GM12874 (cell line): ENCODE measurements at regions not wholly inside any gene's neighbourhood (a gene's known extent, or its start where the extent isn't known, plus 50 kb on each side); places are given as distances from the start of the nearest gene placed in this dataset.

ENCODE experiments used
- TF ChIP-seq, protein P1 (sequence below): IDR thresholded peaks from 2 replicates; pipeline ENCODE4 v1.5.1; 2011; ENCODE audit warnings: low read depth, mild to moderate bottlenecking, control low read depth, low read length, moderate library complexity; ENCODE audit not compliant: insufficient read depth

DNA sequence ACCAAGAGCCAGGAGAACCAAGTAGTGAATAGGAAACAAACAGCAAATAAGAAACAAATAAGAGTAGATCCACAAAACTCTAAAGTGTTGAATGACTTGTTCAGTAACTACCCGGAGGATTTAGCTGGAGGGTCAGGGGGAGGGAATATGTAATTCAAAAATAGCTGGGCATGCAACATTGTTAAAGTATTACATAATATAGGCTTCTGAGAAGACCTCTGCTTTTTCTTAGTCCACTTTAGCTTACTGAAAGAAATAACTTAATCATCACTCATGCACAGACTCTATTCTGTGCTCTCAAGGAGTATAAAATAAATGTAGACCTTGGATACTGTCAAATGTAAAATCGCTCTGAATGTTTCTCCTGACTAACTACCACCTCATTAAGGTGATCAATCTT is 183.2 kb upstream of the POU5F2 start:
- TF ChIP-seq, protein P1, sequence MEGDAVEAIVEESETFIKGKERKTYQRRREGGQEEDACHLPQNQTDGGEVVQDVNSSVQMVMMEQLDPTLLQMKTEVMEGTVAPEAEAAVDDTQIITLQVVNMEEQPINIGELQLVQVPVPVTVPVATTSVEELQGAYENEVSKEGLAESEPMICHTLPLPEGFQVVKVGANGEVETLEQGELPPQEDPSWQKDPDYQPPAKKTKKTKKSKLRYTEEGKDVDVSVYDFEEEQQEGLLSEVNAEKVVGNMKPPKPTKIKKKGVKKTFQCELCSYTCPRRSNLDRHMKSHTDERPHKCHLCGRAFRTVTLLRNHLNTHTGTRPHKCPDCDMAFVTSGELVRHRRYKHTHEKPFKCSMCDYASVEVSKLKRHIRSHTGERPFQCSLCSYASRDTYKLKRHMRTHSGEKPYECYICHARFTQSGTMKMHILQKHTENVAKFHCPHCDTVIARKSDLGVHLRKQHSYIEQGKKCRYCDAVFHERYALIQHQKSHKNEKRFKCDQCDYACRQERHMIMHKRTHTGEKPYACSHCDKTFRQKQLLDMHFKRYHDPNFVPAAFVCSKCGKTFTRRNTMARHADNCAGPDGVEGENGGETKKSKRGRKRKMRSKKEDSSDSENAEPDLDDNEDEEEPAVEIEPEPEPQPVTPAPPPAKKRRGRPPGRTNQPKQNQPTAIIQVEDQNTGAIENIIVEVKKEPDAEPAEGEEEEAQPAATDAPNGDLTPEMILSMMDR, result no peak

DNA sequence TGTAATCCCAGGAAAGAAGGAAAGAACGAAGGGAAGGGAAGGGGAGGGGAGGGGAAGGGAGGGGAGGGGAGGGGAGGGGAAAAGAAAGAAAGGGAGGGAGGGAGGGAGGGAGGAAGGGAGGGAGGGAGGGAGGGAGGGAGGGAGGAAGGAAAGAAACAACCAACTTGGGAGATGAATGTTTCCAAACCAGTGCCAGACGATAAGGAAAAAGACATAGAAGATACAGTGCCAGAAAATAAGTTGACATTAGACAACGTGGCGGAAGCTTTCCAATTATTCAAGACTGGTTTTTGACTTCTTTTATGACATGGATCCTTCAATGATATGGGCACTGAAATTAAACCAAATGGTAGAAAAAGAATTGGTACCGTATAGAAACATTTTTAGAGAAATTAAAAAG is 181.2 kb upstream of the POU5F2 start:
- TF ChIP-seq, protein P1, result no peak

DNA sequence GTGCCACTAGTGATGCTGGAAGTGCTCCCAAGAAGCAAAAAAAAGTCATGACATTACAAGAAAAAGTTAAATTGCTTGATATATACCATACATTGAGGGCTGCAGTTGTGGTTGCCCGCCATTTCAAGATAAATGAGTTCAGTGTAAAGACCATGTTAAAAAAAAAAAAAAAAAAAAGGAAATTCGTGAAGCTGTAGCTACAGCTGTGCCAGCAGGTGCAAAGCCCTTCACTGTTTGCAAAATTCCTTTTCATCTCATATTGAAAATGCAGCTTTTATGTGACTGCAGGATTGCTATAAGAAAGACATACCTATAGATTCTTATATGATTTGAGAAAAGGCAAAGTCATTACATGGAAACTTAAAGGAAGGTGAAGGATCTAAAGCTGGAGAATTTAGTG is 179.6 kb upstream of the POU5F2 start:
- TF ChIP-seq, protein P1, result no peak

- TF ChIP-seq, protein P1, result no peak
These were observed 175.5 kb upstream of the POU5F2 start for GRCh38 chr5:93916872-93917271.

- TF ChIP-seq, protein P1, result 0 out of 2 replicates have a peak, but pooled peaks have one; percentile 30
These were observed 173.7 kb upstream of the POU5F2 start for GRCh38 chr5:93915142-93915553.

- TF ChIP-seq, protein P1, result no peak
These were observed 170.2 kb upstream of the POU5F2 start for GRCh38 chr5:93911609-93912008.

DNA sequence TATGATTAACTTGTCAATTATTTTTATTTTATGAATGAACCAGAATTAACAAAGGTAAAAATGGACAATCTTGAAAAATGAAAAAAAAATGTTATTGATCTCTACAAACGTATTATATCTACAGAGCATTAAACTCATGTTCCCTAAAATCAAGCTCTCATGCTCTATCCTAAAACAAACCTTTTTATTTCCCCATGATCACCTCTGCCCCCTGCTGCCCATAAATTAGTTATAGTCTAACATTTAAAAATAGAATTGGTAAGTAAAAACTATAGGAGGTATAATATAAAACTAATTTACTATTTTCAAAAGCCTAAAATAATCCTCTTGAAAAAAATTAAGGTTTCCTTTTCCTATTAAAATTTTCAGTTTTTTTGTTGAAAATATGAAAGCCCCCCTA is 168.0 kb upstream of the POU5F2 start:
- TF ChIP-seq, protein P1, result no peak

DNA sequence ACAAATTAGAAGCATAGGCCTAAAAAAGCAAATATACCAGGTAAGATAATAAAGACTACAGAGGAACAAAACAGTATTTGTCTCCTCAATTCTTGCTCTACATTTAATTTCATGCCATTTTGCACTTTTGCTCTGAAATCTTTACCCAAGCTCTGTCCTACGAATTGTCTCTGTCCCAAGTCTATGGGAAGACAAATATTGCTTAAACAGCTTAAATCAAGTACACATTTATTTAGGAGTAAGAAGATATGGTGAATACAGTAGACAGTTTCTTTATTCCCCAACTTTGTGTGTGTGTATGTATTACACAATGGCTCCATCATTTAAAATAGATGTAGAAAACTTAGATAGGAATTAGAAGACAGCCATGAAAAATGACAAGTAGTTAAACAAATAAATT is 163.5 kb upstream of the POU5F2 start:
- TF ChIP-seq, protein P1, result no peak
